ENCODE measurements at regions not wholly inside any gene's neighbourhood (a gene's known extent, or its start where the extent isn't known, plus 50 kb on each side); places are given as distances from the start of the nearest gene placed in this dataset.

DNA sequence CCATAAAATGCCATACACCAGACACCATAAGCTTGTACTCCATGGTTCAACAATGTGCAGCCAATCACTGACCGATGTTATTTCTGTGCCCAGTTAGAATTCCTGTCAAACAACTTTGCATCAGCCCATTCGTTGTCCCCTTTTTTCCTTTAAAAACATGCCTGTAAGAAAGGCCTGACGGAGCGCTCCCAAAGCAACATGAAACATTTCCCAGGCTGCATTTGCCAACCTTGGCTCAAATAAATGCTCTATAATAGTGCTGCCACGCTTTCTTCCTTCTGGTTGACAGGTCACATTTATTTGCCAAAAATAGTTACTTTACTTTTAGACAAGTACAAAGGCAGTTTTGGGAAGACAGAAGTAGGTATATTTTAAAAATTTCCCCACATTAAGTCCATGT lies 735.6 kb upstream of the PTPRD start:
- no peak for TF ChIP-seq POLR2AphosphoS5 (IDR thresholded peaks at IDR 0.05; ENCODE audit: insufficient read depth, low read depth, low read length)
- TF ChIP-seq MYC (IDR thresholded peaks at IDR 0.05; ENCODE audit: low read depth, low read length): no peak
- no peak for TF ChIP-seq EZH2 (IDR thresholded peaks at IDR 0.05; ENCODE audit: borderline replicate concordance, low read depth, low read length, severe bottlenecking)
- TF ChIP-seq, protein P1, sequence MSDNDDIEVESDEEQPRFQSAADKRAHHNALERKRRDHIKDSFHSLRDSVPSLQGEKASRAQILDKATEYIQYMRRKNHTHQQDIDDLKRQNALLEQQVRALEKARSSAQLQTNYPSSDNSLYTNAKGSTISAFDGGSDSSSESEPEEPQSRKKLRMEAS (IDR thresholded peaks at IDR 0.05; ENCODE audit: insufficient read depth, insufficient read length): no peak
- no peak for TF ChIP-seq CTCF (IDR thresholded peaks at IDR 0.05; ENCODE audit: extremely low read depth in 1 of 2, insufficient read depth in 1 of 2, low read depth in 1 of 2, low read length in 2 of 2)
- TF ChIP-seq POLR2A (IDR thresholded peaks at IDR 0.05; ENCODE audit: low read depth, low read length): no peak
- no peak for TF ChIP-seq FOS (IDR thresholded peaks at IDR 0.05; ENCODE audit: borderline replicate concordance, insufficient read depth, low read length)
- no peak for TF ChIP-seq GATA2 (IDR thresholded peaks at IDR 0.05; ENCODE audit: insufficient read depth, insufficient read length, low read depth, low read length)
- TF ChIP-seq JUN (IDR thresholded peaks at IDR 0.05; ENCODE audit: borderline replicate concordance, insufficient read depth, insufficient read length, low read depth): no peak
